Renal cortex interstitium (tissue), 11 donors: ENCODE measurements at regions not wholly inside any gene's neighbourhood (a gene's known extent, or its start where the extent isn't known, plus 50 kb on each side); places are given as distances from the start of the nearest gene placed in this dataset.
A peak's percentile ranks its signal among the peaks of the same experiment; 100 is the strongest.
"Not testable (repeated sequence)": the region's sequence is repeated elsewhere in the genome, so short reads cannot be mapped to it uniquely, and the experiment has no call there.

Experiments
- DNase-seq, 11 donors: peaks; one replicate each; pipeline ENCODE4 v3.0.0-alpha.2; 2013; ENCODE audit warnings: low read depth in 9 of 11, low spot score in 4 of 11; ENCODE audit errors: extremely low read depth in 1 of 11

GRCh38 chr13:58300974-58301681, 669.6 kb downstream of the PCDH17 start:
- DNase-seq = no peak

GRCh38 chr13:58302349-58302748, 670.8 kb downstream of the PCDH17 start:
- no peak for DNase-seq

GRCh38 chr13:58306062-58306461, 674.5 kb downstream of the PCDH17 start:
- DNase-seq = no peak

- DNase-seq = no peak
Measured at GRCh38 chr13:58313219-58313618, 681.7 kb downstream of the PCDH17 start.

GRCh38 chr13:58318495-58319167, 687.1 kb downstream of the PCDH17 start:
- no peak for DNase-seq

- DNase-seq = no peak
Measured at GRCh38 chr13:58324161-58324560, 692.6 kb downstream of the PCDH17 start.

- no peak for DNase-seq
Measured at GRCh38 chr13:58329746-58330145, 698.2 kb downstream of the PCDH17 start.

GRCh38 chr13:58340895-58341294, 709.4 kb downstream of the PCDH17 start:
- no peak for DNase-seq

GRCh38 chr13:58341318-58341717, 709.8 kb downstream of the PCDH17 start:
- DNase-seq = no peak

- no peak for DNase-seq
Measured at GRCh38 chr13:58343076-58343475, 711.5 kb downstream of the PCDH17 start.

- not testable (repeated sequence) for DNase-seq
Measured at GRCh38 chr13:58352100-58352499, 720.6 kb downstream of the PCDH17 start.

- DNase-seq = peak in 4 of 11 donors; percentile 12 to 30 (median 28)
Measured at GRCh38 chr13:58369936-58370335, 738.4 kb downstream of the PCDH17 start.

- DNase-seq = no peak
Measured at GRCh38 chr13:58376349-58376748, 744.8 kb downstream of the PCDH17 start.

GRCh38 chr13:58376775-58377174, 745.2 kb downstream of the PCDH17 start:
- DNase-seq = no peak

- DNase-seq = peak in 2 of 11 donors; percentile 5 to 7
Measured at GRCh38 chr13:58379221-58379620, 747.7 kb downstream of the PCDH17 start.

- not testable (repeated sequence) for DNase-seq
Measured at GRCh38 chr13:58385336-58385735, 753.8 kb downstream of the PCDH17 start.

GRCh38 chr13:58397596-58398387, 766.2 kb downstream of the PCDH17 start:
- no peak for DNase-seq

- DNase-seq = no peak
Measured at GRCh38 chr13:58399263-58399662, 767.7 kb downstream of the PCDH17 start.

- no peak for DNase-seq
Measured at GRCh38 chr13:58406545-58406944, 775.0 kb downstream of the PCDH17 start.

- DNase-seq = no peak
Measured at GRCh38 chr13:58429917-58430316, 798.4 kb downstream of the PCDH17 start.
